Fibroblast of the conjunctiva (primary cell): ENCODE measurements at regions not wholly inside any gene's neighbourhood (a gene's known extent, or its start where the extent isn't known, plus 50 kb on each side); places are given as distances from the start of the nearest gene placed in this dataset.
"Not testable (repeated sequence)": the region's sequence is repeated elsewhere in the genome, so short reads cannot be mapped to it uniquely, and the experiment has no call there.

Experiments
- DNase-seq: peaks from one replicate; pipeline ENCODE4 v3.0.0-alpha.2; 2010; ENCODE audit warnings: low read depth

- DNase-seq: no peak
Observed at GRCh38 chr15:68482246-68482645, 50.3 kb upstream of the ITGA11 start.

DNA sequence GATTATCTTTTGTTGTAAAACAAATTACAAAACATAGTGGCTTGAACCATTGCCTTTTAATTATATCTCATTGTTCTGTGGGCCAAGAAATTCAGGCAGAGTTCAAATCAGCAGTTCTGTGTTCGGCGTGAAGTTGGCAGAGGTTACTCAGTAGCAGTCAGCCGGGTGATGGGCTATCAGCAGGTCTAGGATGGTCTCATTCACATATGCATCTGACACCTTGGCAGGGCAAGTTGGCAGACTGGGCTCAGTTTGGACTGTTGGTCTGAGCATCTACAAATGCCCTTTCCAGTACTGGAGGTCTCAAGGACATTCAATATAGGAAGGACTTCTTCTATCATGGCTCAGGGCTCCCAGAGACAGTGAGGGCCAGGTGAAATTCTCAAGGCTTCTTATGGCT, 51.2 kb upstream of the ITGA11 start:
- DNase-seq: no peak

DNA sequence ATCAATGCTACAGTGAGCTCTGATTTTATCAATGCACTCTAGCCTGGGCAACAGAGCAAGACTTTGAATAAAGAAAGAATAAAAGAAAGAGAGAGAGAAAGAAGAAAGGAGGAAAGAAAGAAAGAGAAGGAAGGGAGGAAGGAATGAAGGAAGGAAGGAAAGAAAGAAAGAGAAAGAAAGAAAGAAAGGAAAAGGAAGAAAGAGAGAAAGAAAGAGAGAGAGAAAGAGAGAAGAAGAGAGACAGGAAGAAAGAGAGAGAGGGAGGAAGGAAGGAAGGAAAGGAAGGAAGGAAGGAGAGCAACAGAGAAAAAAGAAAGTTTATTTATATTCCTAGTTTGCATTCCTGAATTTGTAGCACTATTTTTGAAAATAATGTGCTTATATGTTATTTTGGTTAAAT, 52.3 kb upstream of the ITGA11 start:
- DNase-seq: no peak

- DNase-seq: no peak
Observed at GRCh38 chr15:68484696-68485400, 52.9 kb upstream of the ITGA11 start.

- DNase-seq: no peak
Observed at GRCh38 chr15:68485721-68486360, 53.9 kb upstream of the ITGA11 start.

DNA sequence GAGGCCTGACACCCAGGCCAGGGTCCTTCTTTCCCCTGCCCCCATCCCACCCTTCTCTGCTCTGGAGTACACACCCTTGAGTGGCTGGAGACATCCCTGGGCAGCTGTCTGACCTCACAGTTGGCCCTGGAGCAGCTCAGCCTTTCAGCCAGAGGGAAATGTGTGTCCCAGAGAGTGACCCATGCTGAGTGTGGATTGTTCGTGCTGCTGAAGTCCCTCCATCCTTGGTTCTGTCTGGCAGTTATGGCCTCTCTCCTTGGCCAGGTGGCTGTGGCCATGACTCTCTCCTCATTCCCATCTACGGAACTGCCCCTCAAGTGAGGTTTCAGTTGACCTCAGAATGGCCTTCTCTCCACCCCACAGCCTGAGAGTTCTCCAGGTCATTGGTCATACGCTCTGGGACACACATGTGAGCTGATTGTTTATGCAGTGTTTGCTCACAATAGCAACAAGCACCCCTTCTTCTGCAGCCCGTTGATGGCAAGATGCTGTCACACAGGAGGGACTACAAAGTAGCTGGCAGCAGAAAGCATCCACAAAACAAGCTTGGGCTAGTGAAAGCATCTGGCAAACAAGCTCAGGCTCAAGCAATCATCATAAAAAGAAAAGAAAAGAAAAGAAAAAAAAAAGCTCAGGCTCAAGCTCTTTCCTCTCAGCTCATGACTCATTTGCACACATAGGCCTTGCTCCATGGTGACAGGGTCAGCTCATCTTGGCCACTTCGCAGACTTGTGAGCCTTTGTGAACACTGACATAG, 55.3 kb upstream of the ITGA11 start:
- no peak for DNase-seq

DNA sequence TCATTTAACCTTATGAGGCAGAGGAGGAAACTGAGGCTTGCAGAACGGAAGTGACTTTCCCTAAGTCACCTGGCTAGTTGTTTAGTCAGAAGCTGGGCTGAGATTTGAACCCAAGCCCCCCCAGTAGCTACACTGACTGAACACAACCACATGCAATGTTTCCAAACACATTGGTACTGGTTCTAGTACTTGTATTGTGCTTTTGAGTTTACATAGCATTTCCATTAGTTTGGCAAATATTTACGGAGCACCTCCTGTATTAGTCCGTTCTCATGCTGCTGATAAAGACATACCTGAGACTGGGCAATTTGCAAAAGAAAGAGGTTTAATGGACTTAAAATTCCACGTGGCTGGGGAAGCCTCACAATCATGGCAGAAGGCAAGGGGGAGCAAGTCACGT, 56.3 kb upstream of the ITGA11 start:
- no peak for DNase-seq

- DNase-seq: no peak
Observed at GRCh38 chr15:68488966-68489365, 57.0 kb upstream of the ITGA11 start.

GRCh38 chr15:68489421-68489820, 57.5 kb upstream of the ITGA11 start:
- no peak for DNase-seq

- no peak for DNase-seq
Observed at GRCh38 chr15:68491415-68492106, 59.6 kb upstream of the ITGA11 start.

- no peak for DNase-seq
Observed at GRCh38 chr15:68492855-68493254, 60.9 kb upstream of the ITGA11 start.

- no peak for DNase-seq
Observed at GRCh38 chr15:68493629-68494028, 61.7 kb upstream of the ITGA11 start.

- no peak for DNase-seq
Observed at GRCh38 chr15:68494573-68495110, 62.7 kb upstream of the ITGA11 start.

DNA sequence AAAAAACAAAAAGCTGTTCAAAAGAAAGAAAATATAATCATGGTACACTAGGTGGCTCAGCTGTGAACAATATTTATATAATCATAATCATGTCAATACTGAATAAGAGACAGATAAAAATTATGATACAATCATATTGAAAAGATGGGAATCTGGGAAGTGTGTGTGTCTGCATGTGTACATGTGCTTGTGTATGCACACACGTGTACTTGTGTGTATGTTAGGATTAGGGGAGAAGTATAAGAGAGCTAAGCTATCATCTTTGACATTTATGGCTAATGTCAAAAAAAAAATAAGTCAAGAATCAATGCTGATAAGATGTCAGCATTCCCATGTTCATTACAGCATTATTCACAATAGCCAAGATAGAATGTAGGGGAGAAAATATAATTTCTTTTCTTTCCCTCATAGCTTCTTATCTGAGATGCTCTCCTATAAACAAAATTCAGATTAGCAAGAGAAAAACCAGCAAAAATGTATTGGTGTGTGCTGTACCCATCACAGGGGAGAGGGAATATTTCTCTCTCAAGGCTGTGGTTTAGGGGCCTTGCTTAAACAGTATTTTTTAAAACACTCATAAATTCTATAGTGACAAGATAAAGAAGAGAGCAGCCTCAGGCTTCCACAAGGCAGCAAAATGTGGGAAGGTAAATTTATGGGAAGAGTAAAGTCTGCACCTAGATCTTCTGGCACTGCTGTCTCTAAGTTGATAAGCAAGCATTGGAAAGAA, 63.4 kb upstream of the ITGA11 start:
- DNase-seq: no peak

GRCh38 chr15:68495981-68496705, 64.2 kb upstream of the ITGA11 start:
- DNase-seq: no peak

- DNase-seq: not testable (repeated sequence)
Observed at GRCh38 chr15:68496751-68497150, 64.8 kb upstream of the ITGA11 start.

DNA sequence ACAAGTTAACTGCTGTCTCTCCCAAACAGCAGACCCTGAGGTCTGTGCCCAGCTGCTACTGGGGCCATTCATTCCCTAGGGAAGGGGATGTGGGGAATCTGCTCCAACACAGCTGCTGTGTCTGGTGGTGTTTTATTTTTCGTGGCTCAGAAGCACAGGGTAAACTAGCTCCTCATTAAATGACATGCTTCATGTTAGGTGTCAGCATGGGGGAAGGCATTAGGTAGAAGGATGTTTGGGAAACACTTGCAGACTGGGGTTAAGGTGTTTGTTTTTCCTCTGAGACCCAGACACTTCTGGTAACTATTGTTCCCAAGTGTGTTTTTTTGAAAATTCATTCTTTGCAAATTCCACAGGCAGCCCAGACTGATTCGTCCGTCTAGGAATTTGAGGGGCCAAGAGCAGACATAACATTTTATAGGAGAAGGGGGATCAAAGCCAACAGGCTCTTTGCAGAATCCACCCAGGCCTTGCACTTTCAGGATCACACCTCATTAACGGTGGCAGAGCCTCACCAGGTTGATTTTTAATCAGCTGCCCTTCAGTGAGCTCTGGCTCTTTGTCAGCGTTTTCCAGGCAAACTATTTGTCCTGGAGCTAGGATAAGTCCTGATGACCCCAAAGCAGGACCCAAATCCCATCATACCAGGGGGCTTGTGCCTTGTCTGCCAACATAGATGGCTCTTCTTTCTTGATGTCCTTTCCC, 65.4 kb upstream of the ITGA11 start:
- DNase-seq: no peak

GRCh38 chr15:68498076-68498475, 66.1 kb upstream of the ITGA11 start:
- no peak for DNase-seq

DNA sequence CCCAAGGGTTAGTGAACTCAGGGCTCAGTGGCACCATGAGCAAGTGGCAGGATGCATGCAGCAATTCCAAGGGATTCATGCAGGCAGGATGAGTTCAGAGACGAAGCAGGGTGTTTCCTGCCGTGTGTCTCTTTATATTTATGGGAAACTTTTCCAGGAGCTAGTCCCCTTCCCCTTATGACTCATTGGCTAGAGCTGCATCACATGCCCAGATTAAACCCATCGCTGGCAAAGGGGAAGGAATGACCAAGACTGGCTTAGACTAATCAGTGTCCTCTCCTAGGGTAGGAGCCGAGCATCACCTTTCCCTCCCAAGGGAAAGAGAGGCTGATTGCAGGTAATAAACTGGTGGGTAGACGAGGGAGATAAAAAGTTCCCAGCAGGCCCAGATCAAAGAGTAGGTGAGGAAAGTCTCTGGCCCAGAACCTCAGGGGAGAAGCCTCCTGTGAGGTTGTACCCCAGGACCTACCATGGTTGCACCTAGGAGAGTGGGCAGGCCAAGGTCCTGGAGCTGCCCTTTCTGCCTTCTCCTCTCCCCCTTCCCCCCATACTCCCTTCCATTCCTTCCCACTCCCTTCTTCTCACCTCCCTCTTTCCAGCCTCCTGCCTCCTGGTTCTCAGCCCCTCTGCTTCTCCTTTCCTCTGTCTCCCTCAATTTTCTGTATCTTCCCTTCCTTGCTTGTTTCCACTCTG, 67.8 kb upstream of the ITGA11 start:
- no peak for DNase-seq
